ENCODE measurements at regions not wholly inside any gene's neighbourhood (a gene's known extent, or its start where the extent isn't known, plus 50 kb on each side); places are given as distances from the start of the nearest gene placed in this dataset.

GRCh38 chr12:105846331-105846730 lies 292.4 kb downstream of the NUAK1 start:
- TF ChIP-seq POLR2A (IDR thresholded peaks at IDR 0.05; ENCODE audit: low read length) (no peak), GATA1 (IDR thresholded peaks at IDR 0.05; ENCODE audit: low read depth, low read length) (no peak)

Data from erythroblast (primary cell).